GM12878 (cell line): ENCODE measurements at regions not wholly inside any gene's neighbourhood (a gene's known extent, or its start where the extent isn't known, plus 50 kb on each side); places are given as distances from the start of the nearest gene placed in this dataset.

Experiments
- ATAC-seq: fragments of 200-7000 bp; cut with Tn5 transposase; 3 replicates; pipeline ENCODE4 v1.9.1; 2020; ENCODE audit warnings: mild to moderate bottlenecking, moderate library complexity
- BruUV-seq: library from RNA; stranded (reverse); fragments of 400-500 nt; replicated peaks from 2 replicates; lab custom pipeline; 2021; lab: Mats Ljungman, UMichigan
- CTCF ChIA-PET: fragments of 300-600 bp; sonication (Branson Sonifier 250); formaldehyde crosslinking; extraction: SDS; loops from one replicate; lab custom pipeline; 2021; ENCODE audit warnings: inconsistent platforms; lab: Yijun Ruan, JAX
- POLR2A ChIA-PET: fragments of 350-600 bp; formaldehyde crosslinking; extraction: SDS; loops from one replicate; lab custom pipeline; 2021; ENCODE audit warnings: inconsistent platforms; lab: Charles Lee
- RAD21 ChIA-PET: fragments of 300-600 bp; sonication (Branson Sonifier 250); formaldehyde crosslinking; loops from one replicate; lab custom pipeline; 2023; ENCODE audit warnings: antibody characterized with exemption; ENCODE audit not compliant: unreplicated experiment; lab: Charles Lee
- SMC1A ChIA-PET: fragments of 300-600 bp; sonication (Branson Sonifier 250); formaldehyde crosslinking; loops from one replicate; lab custom pipeline; 2023; ENCODE audit not compliant: unreplicated experiment, uncharacterized antibody; lab: Charles Lee
- DNase-seq: peaks from one replicate; pipeline ENCODE4 v3.0.0-alpha.2; 2011; ENCODE audit warnings: low read depth, low spot score
- FAIRE-seq: peaks from 3 replicates; lab custom pipeline; 2011; peaks lifted over from hg19 to GRCh38; lab: Jason Lieb, UNC
- H2AFZ ChIP-seq: 2 replicates; pipeline ENCODE4 v1.6.0; 2011; ENCODE audit warnings: low read depth, low read length, control low read depth; ENCODE audit not compliant: control insufficient read depth
- H3K27ac ChIP-seq: 2 replicates; pipeline ENCODE4 v1.5.1; 2011; ENCODE audit warnings: control low read depth; ENCODE audit not compliant: control insufficient read depth, insufficient read depth
- H3K27me3 ChIP-seq, 2 experiments: replicated peaks in 1 of 2; 2 replicates each; pipeline versions ENCODE4 v1.6.0 to v1.6.1; 2011; ENCODE audit warnings: low read length in 1 of 2; ENCODE audit not compliant: control insufficient read depth in 2 of 2, insufficient read depth in 2 of 2
- H3K36me3 ChIP-seq, 2 experiments: 2 replicates each; pipeline ENCODE4 v1.5.1; 2011; ENCODE audit warnings: low read length in 1 of 2; ENCODE audit not compliant: control insufficient read depth in 2 of 2, insufficient read depth in 2 of 2
- H3K4me1 ChIP-seq: 2 replicates; pipeline ENCODE4 v1.6.1; 2011; ENCODE audit warnings: mild to moderate bottlenecking, low read length, moderate library complexity, mixed read lengths; ENCODE audit not compliant: control insufficient read depth, insufficient read depth
- H3K4me2 ChIP-seq: 2 replicates; pipeline ENCODE4 v1.6.0; 2011; ENCODE audit warnings: control low read depth; ENCODE audit not compliant: control insufficient read depth, insufficient read depth
- H3K4me3 ChIP-seq: fragments of 200-600 bp; sonication (generic); 2 replicates; pipeline ENCODE4 v1.5.1; 2016
- H3K79me2 ChIP-seq: 2 replicates; pipeline ENCODE4 v1.6.0; 2011; ENCODE audit warnings: low read length; ENCODE audit not compliant: control insufficient read depth, insufficient read depth
- H3K9ac ChIP-seq: 2 replicates; pipeline ENCODE4 v1.8.0; 2011; ENCODE audit warnings: low read length, control low read depth, mixed read lengths; ENCODE audit not compliant: control insufficient read depth, insufficient read depth
- H3K9me3 ChIP-seq: replicated peaks from 3 replicates; pipeline ENCODE4 v1.5.1; 2011; ENCODE audit warnings: mild to moderate bottlenecking, low read length; ENCODE audit not compliant: control insufficient read depth, insufficient read depth
- H4K20me1 ChIP-seq: 2 replicates; pipeline ENCODE4 v1.6.0; 2011; ENCODE audit not compliant: control insufficient read depth, insufficient read depth
- ATF7 ChIP-seq: fragments of 450-650 bp; IDR thresholded peaks from 2 replicates; pipeline ENCODE4 v1.6.1; 2016; ENCODE audit warnings: low read depth, mild to moderate bottlenecking
- BHLHE40 ChIP-seq, 2 experiments: fragments of 450-650 bp in 1 of 2; IDR thresholded peaks; 2 replicates each; pipeline ENCODE4 v1.6.1; 2011 to 2017; ENCODE audit warnings: low read depth in 2 of 2, borderline replicate concordance in 1 of 2, improper control_type of control experiment in 1 of 2, low read length in 1 of 2, mild to moderate bottlenecking in 1 of 2
- CHD2 ChIP-seq: IDR thresholded peaks from 2 replicates; pipeline ENCODE4 v1.6.1; 2011; ENCODE audit warnings: low read depth, low read length, improper control_type of control experiment, borderline replicate concordance
- EED ChIP-seq: sonication (generic); IDR thresholded peaks from 2 replicates; pipeline ENCODE4 v1.6.1; 2016; ENCODE audit warnings: antibody characterized with exemption, low read depth
- ELK1 ChIP-seq: IDR thresholded peaks from 2 replicates; pipeline ENCODE4 v1.6.1; 2012; ENCODE audit warnings: low read depth, low read length, improper control_type of control experiment
- EZH2 ChIP-seq: IDR thresholded peaks from 2 replicates; pipeline ENCODE4 v1.6.1; 2012; ENCODE audit warnings: low read depth, mild to moderate bottlenecking, control low read depth, inconsistent platforms, low read length, borderline replicate concordance; ENCODE audit not compliant: control insufficient read depth
- MTA2 ChIP-seq: fragments of 450-650 bp; IDR thresholded peaks from 2 replicates; pipeline ENCODE4 v1.6.1; 2016; ENCODE audit warnings: low read depth, mild to moderate bottlenecking, moderate library complexity
- NFYB ChIP-seq: IDR thresholded peaks from 2 replicates; pipeline ENCODE4 v1.6.1; 2011; ENCODE audit warnings: low read depth, mild to moderate bottlenecking, low read length, improper control_type of control experiment, moderate library complexity; ENCODE audit not compliant: insufficient read depth
- PML ChIP-seq: IDR thresholded peaks from 2 replicates; pipeline ENCODE4 v1.6.1; 2012; ENCODE audit warnings: low read length, inconsistent platforms
- POLR2A ChIP-seq: IDR thresholded peaks from 2 replicates; pipeline ENCODE4 v1.6.1; 2011; ENCODE audit warnings: low read depth, mild to moderate bottlenecking, low read length
- STAT1 ChIP-seq: fragments of 450-650 bp; conservative IDR thresholded peaks from 2 replicates; pipeline ENCODE4 v1.6.1; 2014; ENCODE audit warnings: antibody characterized with exemption, mild to moderate bottlenecking
- USF2 ChIP-seq: IDR thresholded peaks from 2 replicates; pipeline ENCODE4 v1.6.1; 2011; ENCODE audit warnings: low read depth, low read length, improper control_type of control experiment, borderline replicate concordance
- ZNF207 ChIP-seq: fragments of 450-650 bp; IDR thresholded peaks from 2 replicates; pipeline ENCODE4 v1.6.1; 2014; ENCODE audit warnings: antibody characterized with exemption, mild to moderate bottlenecking, borderline replicate concordance
- ZNF384 ChIP-seq: IDR thresholded peaks from 2 replicates; pipeline ENCODE4 v1.6.1; 2012; ENCODE audit warnings: low read depth, mild to moderate bottlenecking, low read length, improper control_type of control experiment, borderline replicate concordance
- in situ Hi-C: fragments of 300-500 bp; cut with MboI; formaldehyde crosslinking; loops from 9 replicates; pipeline ENCODE4 v1.14.3; 2018; ENCODE audit warnings: mixed read lengths
- intact Hi-C: fragments of 100-400 bp; cut with micrococcal nuclease; formaldehyde crosslinking; loops from one replicate; pipeline ENCODE4 v1.14.2; 2022; ENCODE audit not compliant: unreplicated experiment
- TF ChIP-seq, protein P1 (sequence below): fragments of 450-650 bp; IDR thresholded peaks from 2 replicates; pipeline ENCODE4 v1.6.1; 2017; ENCODE audit warnings: mild to moderate bottlenecking
- TF ChIP-seq, protein P2 (sequence below): IDR thresholded peaks from 2 replicates; pipeline ENCODE4 v1.6.1; 2012; ENCODE audit warnings: low read depth, low read length, improper control_type of control experiment
- TF ChIP-seq, protein P3 (sequence below): fragments of 450-650 bp; IDR thresholded peaks from 2 replicates; pipeline ENCODE4 v1.6.1; 2017; ENCODE audit warnings: mild to moderate bottlenecking, moderate library complexity

- no peak for ATAC-seq
- CTCF ChIA-PET, result no interaction called here
- SMC1A ChIA-PET, result no interaction called here
Measured at GRCh38 chr4:23567338-23567737, 322.5 kb downstream of the PPARGC1A start.

More at GRCh38 chr4:23567338-23567737, 322.5 kb downstream of the PPARGC1A start:
- no peak for FAIRE-seq
- Histone ChIP-seq H3K27me3 (no peaks in the 10 kb centered on the region), H3K9ac (no peak overlapping the region), H3K9me3 (no peaks in the 10 kb centered on the region), H3K79me2 (no peaks in the 10 kb centered on the region), H3K4me3 (no peak overlapping the region), H3K27ac (no peak overlapping the region), H3K36me3 (no peaks in the 10 kb centered on the region), H2AFZ (no peak overlapping the region), H3K4me1 (no peaks in the 10 kb centered on the region), H3K4me2 (no peak overlapping the region), H4K20me1 (no peaks in the 10 kb centered on the region)
- TF ChIP-seq, protein P1, sequence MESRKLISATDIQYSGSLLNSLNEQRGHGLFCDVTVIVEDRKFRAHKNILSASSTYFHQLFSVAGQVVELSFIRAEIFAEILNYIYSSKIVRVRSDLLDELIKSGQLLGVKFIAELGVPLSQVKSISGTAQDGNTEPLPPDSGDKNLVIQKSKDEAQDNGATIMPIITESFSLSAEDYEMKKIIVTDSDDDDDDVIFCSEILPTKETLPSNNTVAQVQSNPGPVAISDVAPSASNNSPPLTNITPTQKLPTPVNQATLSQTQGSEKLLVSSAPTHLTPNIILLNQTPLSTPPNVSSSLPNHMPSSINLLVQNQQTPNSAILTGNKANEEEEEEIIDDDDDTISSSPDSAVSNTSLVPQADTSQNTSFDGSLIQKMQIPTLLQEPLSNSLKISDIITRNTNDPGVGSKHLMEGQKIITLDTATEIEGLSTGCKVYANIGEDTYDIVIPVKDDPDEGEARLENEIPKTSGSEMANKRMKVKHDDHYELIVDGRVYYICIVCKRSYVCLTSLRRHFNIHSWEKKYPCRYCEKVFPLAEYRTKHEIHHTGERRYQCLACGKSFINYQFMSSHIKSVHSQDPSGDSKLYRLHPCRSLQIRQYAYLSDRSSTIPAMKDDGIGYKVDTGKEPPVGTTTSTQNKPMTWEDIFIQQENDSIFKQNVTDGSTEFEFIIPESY, result no peak
- no peak for TF ChIP-seq ZNF207
- no peak for TF ChIP-seq EED
- TF ChIP-seq POLR2A, result no peak
- no peak for TF ChIP-seq PML
- no peak for TF ChIP-seq CHD2
- TF ChIP-seq ZNF384, result no peak
- TF ChIP-seq STAT1, result no peak
- no peak for TF ChIP-seq ATF7
- TF ChIP-seq ELK1, result no peak
- TF ChIP-seq USF2, result no peak
- TF ChIP-seq NFYB, result no peak
- TF ChIP-seq EZH2, result no peak
- TF ChIP-seq, protein P2, sequence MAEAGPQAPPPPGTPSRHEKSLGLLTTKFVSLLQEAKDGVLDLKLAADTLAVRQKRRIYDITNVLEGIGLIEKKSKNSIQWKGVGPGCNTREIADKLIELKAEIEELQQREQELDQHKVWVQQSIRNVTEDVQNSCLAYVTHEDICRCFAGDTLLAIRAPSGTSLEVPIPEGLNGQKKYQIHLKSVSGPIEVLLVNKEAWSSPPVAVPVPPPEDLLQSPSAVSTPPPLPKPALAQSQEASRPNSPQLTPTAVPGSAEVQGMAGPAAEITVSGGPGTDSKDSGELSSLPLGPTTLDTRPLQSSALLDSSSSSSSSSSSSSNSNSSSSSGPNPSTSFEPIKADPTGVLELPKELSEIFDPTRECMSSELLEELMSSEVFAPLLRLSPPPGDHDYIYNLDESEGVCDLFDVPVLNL, result no peak
- TF ChIP-seq, protein P3, sequence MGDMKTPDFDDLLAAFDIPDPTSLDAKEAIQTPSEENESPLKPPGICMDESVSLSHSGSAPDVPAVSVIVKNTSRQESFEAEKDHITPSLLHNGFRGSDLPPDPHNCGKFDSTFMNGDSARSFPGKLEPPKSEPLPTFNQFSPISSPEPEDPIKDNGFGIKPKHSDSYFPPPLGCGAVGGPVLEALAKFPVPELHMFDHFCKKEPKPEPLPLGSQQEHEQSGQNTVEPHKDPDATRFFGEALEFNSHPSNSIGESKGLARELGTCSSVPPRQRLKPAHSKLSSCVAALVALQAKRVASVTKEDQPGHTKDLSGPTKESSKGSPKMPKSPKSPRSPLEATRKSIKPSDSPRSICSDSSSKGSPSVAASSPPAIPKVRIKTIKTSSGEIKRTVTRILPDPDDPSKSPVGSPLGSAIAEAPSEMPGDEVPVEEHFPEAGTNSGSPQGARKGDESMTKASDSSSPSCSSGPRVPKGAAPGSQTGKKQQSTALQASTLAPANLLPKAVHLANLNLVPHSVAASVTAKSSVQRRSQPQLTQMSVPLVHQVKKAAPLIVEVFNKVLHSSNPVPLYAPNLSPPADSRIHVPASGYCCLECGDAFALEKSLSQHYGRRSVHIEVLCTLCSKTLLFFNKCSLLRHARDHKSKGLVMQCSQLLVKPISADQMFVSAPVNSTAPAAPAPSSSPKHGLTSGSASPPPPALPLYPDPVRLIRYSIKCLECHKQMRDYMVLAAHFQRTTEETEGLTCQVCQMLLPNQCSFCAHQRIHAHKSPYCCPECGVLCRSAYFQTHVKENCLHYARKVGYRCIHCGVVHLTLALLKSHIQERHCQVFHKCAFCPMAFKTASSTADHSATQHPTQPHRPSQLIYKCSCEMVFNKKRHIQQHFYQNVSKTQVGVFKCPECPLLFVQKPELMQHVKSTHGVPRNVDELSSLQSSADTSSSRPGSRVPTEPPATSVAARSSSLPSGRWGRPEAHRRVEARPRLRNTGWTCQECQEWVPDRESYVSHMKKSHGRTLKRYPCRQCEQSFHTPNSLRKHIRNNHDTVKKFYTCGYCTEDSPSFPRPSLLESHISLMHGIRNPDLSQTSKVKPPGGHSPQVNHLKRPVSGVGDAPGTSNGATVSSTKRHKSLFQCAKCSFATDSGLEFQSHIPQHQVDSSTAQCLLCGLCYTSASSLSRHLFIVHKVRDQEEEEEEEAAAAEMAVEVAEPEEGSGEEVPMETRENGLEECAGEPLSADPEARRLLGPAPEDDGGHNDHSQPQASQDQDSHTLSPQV, result no peak
- no peak for TF ChIP-seq MTA2
- TF ChIP-seq BHLHE40 (IDR thresholded peaks at IDR 0.05; ENCODE audit: borderline replicate concordance in 1 of 2, low read depth in 2 of 2, low read length in 1 of 2), result no peak
- BruUV-seq, result no TSS peak
- intact Hi-C loops (no loop called here), in situ Hi-C loops (no loop called here)
- DNase-seq, result no peak
- ChIA-PET RAD21 (no interaction called here), POLR2A (no interaction called here)
